Panc1 (cell line): ENCODE measurements at regions not wholly inside any gene's neighbourhood (a gene's known extent, or its start where the extent isn't known, plus 50 kb on each side); places are given as distances from the start of the nearest gene placed in this dataset.

ENCODE experiments used
- ATAC-seq: fragments of 200-7000 bp; cut with Tn5 transposase; 2 replicates; pipeline ENCODE4 v1.9.1; 2020; ENCODE audit warnings: mild to moderate bottlenecking, moderate library complexity
- BruUV-seq: library from RNA; stranded (reverse); fragments of 400-500 nt; replicated peaks from 2 replicates; lab custom pipeline; 2021; lab: Mats Ljungman, UMichigan
- CTCF ChIA-PET: fragments of 300-600 bp; sonication (Branson Sonifier 250); formaldehyde crosslinking; loops from one replicate; lab custom pipeline; 2022; ENCODE audit warnings: antibody characterized with exemption; lab: Charles Lee
- POLR2A ChIA-PET: fragments of 300-600 bp; sonication (Branson Sonifier 250); formaldehyde crosslinking; loops from one replicate; lab custom pipeline; 2022; ENCODE audit warnings: antibody characterized with exemption; lab: Charles Lee
- DNase-seq: peaks from one replicate; pipeline ENCODE4 v3.0.0-alpha.2; 2010; ENCODE audit warnings: low read depth, low spot score
- H3K27ac ChIP-seq: 2 replicates; pipeline ENCODE4 v1.5.1; 2011; ENCODE audit warnings: mild to moderate bottlenecking, low read length, inconsistent platforms
- H3K27me3 ChIP-seq: fragments of 200-500 bp; sonication (Bioruptor generic); 2 replicates; pipeline ENCODE4 v1.6.0; 2014; ENCODE audit warnings: low read length, inconsistent platforms; ENCODE audit not compliant: control insufficient read depth, insufficient read depth
- H3K36me3 ChIP-seq: fragments of 200-500 bp; sonication (Bioruptor generic); 2 replicates; pipeline ENCODE4 v1.5.1; 2014; ENCODE audit warnings: inconsistent platforms, mild to moderate bottlenecking, low read length, moderate library complexity; ENCODE audit not compliant: control insufficient read depth, insufficient read depth
- H3K4me1 ChIP-seq: 2 replicates; pipeline ENCODE4 v1.5.1; 2011; ENCODE audit warnings: inconsistent platforms, mild to moderate bottlenecking, low read length, moderate library complexity; ENCODE audit not compliant: control insufficient read depth, insufficient read depth
- H3K4me3 ChIP-seq, 2 experiments: 2 replicates each; pipeline ENCODE4 v1.5.1; 2011 to 2012; ENCODE audit warnings: low read depth in 2 of 2, low read length in 2 of 2, mild to moderate bottlenecking in 2 of 2, inconsistent platforms in 1 of 2, moderate library complexity in 1 of 2
- H3K9me3 ChIP-seq: fragments of 200-500 bp; sonication (Bioruptor generic); 2 replicates; pipeline ENCODE4 v1.5.1; 2014; ENCODE audit warnings: low read depth, mild to moderate bottlenecking, inconsistent platforms, low read length, moderate library complexity; ENCODE audit not compliant: control insufficient read depth, insufficient read depth
- CTCF ChIP-seq: fragments of 450-650 bp; IDR thresholded peaks from 2 replicates; pipeline ENCODE4 v1.5.1; 2017; ENCODE audit warnings: mild to moderate bottlenecking
- POLR2AphosphoS5 ChIP-seq: IDR thresholded peaks from 2 replicates; pipeline ENCODE4 v1.6.1; 2012; ENCODE audit warnings: mild to moderate bottlenecking, low read depth, low read length, moderate library complexity
- REST ChIP-seq, 2 experiments: IDR thresholded peaks; 2 replicates each; pipeline ENCODE4 v1.6.1; 2011 to 2012; ENCODE audit warnings: low read depth in 2 of 2, control low read depth in 1 of 2, low read length in 1 of 2, mild to moderate bottlenecking in 1 of 2, moderate library complexity in 1 of 2; ENCODE audit not compliant: insufficient read depth in 1 of 2
- SIN3A ChIP-seq: IDR thresholded peaks from 2 replicates; pipeline ENCODE4 v1.6.1; 2012; ENCODE audit warnings: low read depth, mild to moderate bottlenecking, low read length, moderate library complexity, borderline replicate concordance; ENCODE audit not compliant: insufficient read depth
- TCF7L2 ChIP-seq: IDR thresholded peaks from 2 replicates; pipeline ENCODE4 v1.6.1; 2011; ENCODE audit warnings: mild to moderate bottlenecking, low read depth, low read length, inconsistent platforms
- in situ Hi-C: cut with HindIII; loops from 2 replicates; pipeline ENCODE4 v1.10.0; 2016; ENCODE audit warnings: low sequenced_read_pairs, low pct_unique_long_range_greater_than_20kb
- intact Hi-C: fragments of 100-400 bp; cut with micrococcal nuclease; formaldehyde crosslinking; loops from one replicate; pipeline ENCODE4 v1.10.0; 2022; ENCODE audit not compliant: unreplicated experiment

GRCh38 chr12:114838480-114838879, 154.5 kb upstream of the TBX3 start:
- CTCF ChIA-PET, result interaction anchor here (0.7 kb wide), 1 partner anchor 154 kb away, joined by 4 read pairs; the partner anchor contains the start of gene TBX3

GRCh38 chr12:114836609-114837008, 152.6 kb upstream of the TBX3 start:
- in situ Hi-C loops, result no loop called here
- no peaks in the 10 kb centered on the region for H3K36me3 ChIP-seq
- H3K27ac ChIP-seq, result no peak overlapping the region
- no peaks in the 10 kb centered on the region for H3K4me1 ChIP-seq
- CTCF ChIA-PET, result no interaction called here
- H3K27me3 ChIP-seq, result no peaks in the 10 kb centered on the region
- POLR2A ChIA-PET, result no interaction called here
- no peak overlapping the region for H3K4me3 ChIP-seq
- intact Hi-C loops, result no loop called here
- no TSS peak for BruUV-seq
- no peak for TF ChIP-seq POLR2AphosphoS5
- TF ChIP-seq SIN3A, result no peak
- no peak for TF ChIP-seq TCF7L2
- no peak for TF ChIP-seq CTCF
- DNase-seq (no peak), ATAC-seq (no peak)
- no peaks in the 10 kb centered on the region for H3K9me3 ChIP-seq

More at GRCh38 chr12:114838480-114838879, 154.5 kb upstream of the TBX3 start:
- intact Hi-C loops, result no loop called here
- no peaks in the 10 kb centered on the region for H3K4me1 ChIP-seq
- no peaks in the 10 kb centered on the region for H3K36me3 ChIP-seq
- POLR2A ChIA-PET, result interaction anchor here (0.6 kb wide), 1 partner anchor 203 kb away, joined by 4 read pairs; no protein-coding TSS in a partner anchor
- H3K27ac ChIP-seq, result no peak overlapping the region
- in situ Hi-C loops, result no loop called here
- TF ChIP-seq SIN3A (no peak), TCF7L2 (no peak), CTCF (no peak), REST (IDR thresholded peaks at IDR 0.05; ENCODE audit: insufficient read depth in 1 of 2, low read depth in 2 of 2, low read length in 1 of 2) (no peak), POLR2AphosphoS5 (no peak)
- H3K9me3 ChIP-seq, result no peaks in the 10 kb centered on the region
- no TSS peak for BruUV-seq
- DNase-seq, result no peak
- no peaks in the 10 kb centered on the region for H3K27me3 ChIP-seq
- ATAC-seq, result no peak
- H3K4me3 ChIP-seq, result no peak overlapping the region
